BJ (cell line): ENCODE measurements at regions not wholly inside any gene's neighbourhood (a gene's known extent, or its start where the extent isn't known, plus 50 kb on each side); places are given as distances from the start of the nearest gene placed in this dataset.

Source experiments
- CTCF ChIA-PET: fragments of 350-600 bp; formaldehyde crosslinking; extraction: SDS; loops from one replicate; lab custom pipeline; 2021; ENCODE audit warnings: antibody characterized with exemption, inconsistent platforms; lab: Yijun Ruan, JAX
- POLR2A ChIA-PET: fragments of 300-600 bp; sonication (Branson Sonifier 250); formaldehyde crosslinking; extraction: SDS; loops from one replicate; lab custom pipeline; 2021; ENCODE audit warnings: antibody characterized with exemption; lab: Charles Lee
- DNase-seq: peaks from one replicate; pipeline ENCODE4 v3.0.0-alpha.2; 2011; ENCODE audit warnings: low read depth
- H3K27me3 ChIP-seq: 2 replicates; pipeline ENCODE4 v1.6.0; 2011; ENCODE audit warnings: low read length; ENCODE audit not compliant: control insufficient read depth, insufficient read depth
- H3K36me3 ChIP-seq: 2 replicates; pipeline ENCODE4 v1.5.1; 2011; ENCODE audit warnings: low read length; ENCODE audit not compliant: control insufficient read depth, insufficient read depth
- H3K4me3 ChIP-seq: 2 replicates; pipeline ENCODE4 v1.5.1; 2011; ENCODE audit warnings: low read depth, mild to moderate bottlenecking, control low read depth, low read length
- TF ChIP-seq, protein P1 (sequence below): IDR thresholded peaks from 2 replicates; pipeline ENCODE4 v1.5.1; 2011; ENCODE audit warnings: low read depth, mild to moderate bottlenecking, control low read depth, inconsistent platforms, low read length, moderate library complexity; ENCODE audit not compliant: insufficient read depth

DNA sequence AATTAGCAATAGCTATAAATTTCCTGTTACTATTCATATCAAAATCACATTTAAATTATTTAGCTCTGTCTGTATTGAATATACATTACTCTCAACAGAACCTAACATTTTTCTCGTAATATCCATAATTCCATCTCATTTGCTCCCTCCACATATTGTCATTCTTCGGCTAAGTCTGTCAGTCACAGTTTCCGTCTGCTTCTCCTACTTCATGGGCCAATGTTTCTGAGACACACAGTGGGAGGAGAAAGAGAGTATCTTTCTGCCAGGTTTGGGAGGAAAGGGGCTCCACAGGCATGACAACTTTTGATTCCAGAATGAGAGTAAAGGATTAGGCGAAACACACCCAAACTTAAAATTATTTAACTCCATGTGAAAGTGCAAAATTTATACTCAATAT, 273.1 kb upstream of the SMIM21 start:
- H3K36me3 ChIP-seq: no peaks in the 10 kb centered on the region
- H3K4me3 ChIP-seq: no peak overlapping the region
- ChIA-PET POLR2A (no interaction called here), CTCF (interaction anchor here (0.8 kb wide), 2 partner anchors 24 to 210 kb away, joined by 3 to 4 read pairs; no protein-coding TSS in a partner anchor)
- DNase-seq: no peak
- H3K27me3 ChIP-seq: no peaks in the 10 kb centered on the region
- TF ChIP-seq, protein P1, sequence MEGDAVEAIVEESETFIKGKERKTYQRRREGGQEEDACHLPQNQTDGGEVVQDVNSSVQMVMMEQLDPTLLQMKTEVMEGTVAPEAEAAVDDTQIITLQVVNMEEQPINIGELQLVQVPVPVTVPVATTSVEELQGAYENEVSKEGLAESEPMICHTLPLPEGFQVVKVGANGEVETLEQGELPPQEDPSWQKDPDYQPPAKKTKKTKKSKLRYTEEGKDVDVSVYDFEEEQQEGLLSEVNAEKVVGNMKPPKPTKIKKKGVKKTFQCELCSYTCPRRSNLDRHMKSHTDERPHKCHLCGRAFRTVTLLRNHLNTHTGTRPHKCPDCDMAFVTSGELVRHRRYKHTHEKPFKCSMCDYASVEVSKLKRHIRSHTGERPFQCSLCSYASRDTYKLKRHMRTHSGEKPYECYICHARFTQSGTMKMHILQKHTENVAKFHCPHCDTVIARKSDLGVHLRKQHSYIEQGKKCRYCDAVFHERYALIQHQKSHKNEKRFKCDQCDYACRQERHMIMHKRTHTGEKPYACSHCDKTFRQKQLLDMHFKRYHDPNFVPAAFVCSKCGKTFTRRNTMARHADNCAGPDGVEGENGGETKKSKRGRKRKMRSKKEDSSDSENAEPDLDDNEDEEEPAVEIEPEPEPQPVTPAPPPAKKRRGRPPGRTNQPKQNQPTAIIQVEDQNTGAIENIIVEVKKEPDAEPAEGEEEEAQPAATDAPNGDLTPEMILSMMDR: no peak

- POLR2A ChIA-PET: no interaction called here
- CTCF ChIA-PET: no interaction called here
These were observed 271.4 kb upstream of the SMIM21 start for GRCh38 chr18:75698861-75699260.

GRCh38 chr18:75697493-75697892, 270.0 kb upstream of the SMIM21 start:
- no peak overlapping the region for H3K4me3 ChIP-seq
- TF ChIP-seq, protein P1: no peak
- H3K27me3 ChIP-seq: no peaks in the 10 kb centered on the region
- no peak for DNase-seq
- ChIA-PET CTCF (no interaction called here), POLR2A (no interaction called here)
- H3K36me3 ChIP-seq: no peaks in the 10 kb centered on the region

More at GRCh38 chr18:75698861-75699260, 271.4 kb upstream of the SMIM21 start:
- H3K27me3 ChIP-seq: no peaks in the 10 kb centered on the region
- no peak for DNase-seq
- TF ChIP-seq, protein P1: no peak
- no peaks in the 10 kb centered on the region for H3K36me3 ChIP-seq
- H3K4me3 ChIP-seq: no peak overlapping the region

DNA sequence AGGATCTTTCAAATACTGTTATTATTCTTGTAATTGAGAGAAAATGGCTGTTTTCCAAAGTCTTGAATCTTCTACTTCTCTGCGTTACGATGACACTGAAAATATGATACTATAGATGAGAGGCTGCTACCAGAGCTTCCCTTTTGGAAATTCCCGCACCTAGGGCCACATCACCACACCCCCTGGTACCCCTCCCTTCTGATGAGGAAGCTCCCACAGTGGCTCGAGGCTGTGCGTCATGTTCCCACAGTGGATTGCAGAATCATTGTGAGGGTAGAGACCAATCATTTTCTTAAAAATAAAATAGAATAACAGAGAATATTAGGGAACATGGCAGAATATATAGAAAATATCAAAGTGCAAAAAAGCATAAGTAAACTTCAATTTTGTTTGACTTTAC, 268.9 kb upstream of the SMIM21 start:
- ChIA-PET CTCF (no interaction called here), POLR2A (no interaction called here)
- no peaks in the 10 kb centered on the region for H3K36me3 ChIP-seq
- no peaks in the 10 kb centered on the region for H3K27me3 ChIP-seq
- TF ChIP-seq, protein P1: no peak
- H3K4me3 ChIP-seq: no peak overlapping the region
- DNase-seq: no peak

GRCh38 chr18:75694292-75694691, 266.8 kb upstream of the SMIM21 start:
- ChIA-PET CTCF (no interaction called here), POLR2A (no interaction called here)
- DNase-seq: no peak
- H3K4me3 ChIP-seq: no peak overlapping the region
- no peaks in the 10 kb centered on the region for H3K36me3 ChIP-seq
- TF ChIP-seq, protein P1: no peak
- H3K27me3 ChIP-seq: no peaks in the 10 kb centered on the region
